Testis (tissue), 2 donors: ENCODE measurements at regions not wholly inside any gene's neighbourhood (a gene's known extent, or its start where the extent isn't known, plus 50 kb on each side); places are given as distances from the start of the nearest gene placed in this dataset.

Experiments
- DNase-seq: peaks from one replicate; pipeline ENCODE4 v3.0.0-alpha.2; 2019
- H3K27ac ChIP-seq, 2 donors: fragments of 200-600 bp; sonication (generic); one replicate each; pipeline ENCODE4 v1.5.1; 2019
- H3K27me3 ChIP-seq: fragments of 200-600 bp; sonication (generic); one replicate; pipeline ENCODE4 v1.5.1; 2019
- H3K36me3 ChIP-seq: fragments of 200-600 bp; sonication (generic); one replicate; pipeline ENCODE4 v1.5.1; 2017; ENCODE audit warnings: low read depth; ENCODE audit errors: missing control alignments
- H3K4me1 ChIP-seq: fragments of 200-600 bp; sonication (generic); one replicate; pipeline ENCODE4 v1.5.1; 2019
- H3K4me3 ChIP-seq, 2 donors: fragments of 200-600 bp; sonication (generic); one replicate each; pipeline ENCODE4 v1.5.1; 2017 to 2019
- H3K9me3 ChIP-seq: fragments of 200-600 bp; sonication (generic); one replicate; pipeline ENCODE4 v1.5.1; 2017
- POLR2A ChIP-seq: fragments of 450-650 bp; IDR thresholded peaks from one replicate; pipeline ENCODE4 v1.6.1; 2017; ENCODE audit warnings: antibody characterized with exemption, mild to moderate bottlenecking, moderate library complexity
- WGBS, 2 donors: methylation state at CpG; one replicate each; pipeline ENCODE4 v1.1.5; 2018; 5-methylcytosine and 5-hydroxymethylcytosine counted together
- intact Hi-C: fragments of 100-400 bp; cut with DNase I; formaldehyde crosslinking; loops from one replicate; pipeline ENCODE4 v1.15.1; 2023; ENCODE audit warnings: low total_unique reads
- TF ChIP-seq, protein P1 (sequence below), 3 experiments: fragments of 450-650 bp in 2 of 3; fragments of 200-600 bp in 1 of 3; sonication (generic) in 1 of 3; IDR thresholded peaks; one replicate each; pipeline ENCODE4 v1.5.1; 2016 to 2019; ENCODE audit warnings: antibody characterized with exemption in 3 of 3, mild to moderate bottlenecking in 2 of 3, moderate library complexity in 1 of 3

DNA sequence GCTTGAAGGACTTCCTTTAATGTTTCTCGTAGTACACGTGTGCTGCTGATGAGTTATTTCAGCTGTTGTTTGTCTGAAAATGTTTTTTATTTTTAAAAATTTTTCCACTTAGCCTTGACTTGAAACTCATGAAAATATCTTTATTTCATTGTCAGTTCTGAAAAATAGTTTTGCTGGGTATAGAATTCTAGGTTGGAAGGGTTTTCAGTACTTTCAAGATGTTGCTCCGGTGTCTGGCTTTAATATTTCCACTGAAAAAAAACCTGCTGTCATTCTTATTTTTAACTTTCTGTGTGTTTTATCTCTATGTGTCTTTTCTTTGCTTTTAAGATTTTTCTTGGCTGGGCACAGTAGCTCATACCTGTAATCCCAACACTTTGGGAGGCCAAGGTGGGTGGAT lies 103.8 kb downstream of the UNCX start:
- 81 to 85% methylated on average over 3 of the region's 3 CpGs for WGBS, 2 donors

DNA sequence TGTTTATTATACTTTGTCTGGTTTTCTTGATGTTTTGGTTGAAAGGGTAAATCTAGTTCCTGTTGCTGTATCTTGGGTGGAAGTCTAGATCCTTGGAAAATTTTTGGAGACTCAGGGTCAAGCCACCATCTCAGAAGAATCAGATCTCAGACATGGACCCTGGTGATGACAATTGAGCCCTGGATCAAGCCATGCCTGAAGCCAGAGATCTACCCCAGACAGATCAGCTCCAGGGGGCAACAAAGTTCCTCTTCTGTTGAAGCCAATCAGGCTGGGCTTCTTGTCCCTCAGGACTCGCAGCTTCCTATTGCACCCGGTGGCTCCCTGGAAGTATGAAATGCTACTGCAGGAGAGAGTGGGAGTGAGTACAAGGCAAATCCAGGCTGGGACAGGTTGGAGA lies 106.9 kb downstream of the UNCX start:
- Histone ChIP-seq H3K36me3 (no peaks in the 10 kb centered on the region), H3K9me3 (no peaks in the 10 kb centered on the region), H3K27me3 (no peaks in the 10 kb centered on the region), H3K4me1 (no peaks in the 10 kb centered on the region), H3K27ac (no peak overlapping the region), H3K4me3 (no peak overlapping the region)
- intact Hi-C loops = no loop called here
- no peak for DNase-seq
- WGBS, 2 donors = 71 to 86% methylated on average over 2 of the region's 2 CpGs
- TF ChIP-seq POLR2A = no peak
- TF ChIP-seq, protein P1, sequence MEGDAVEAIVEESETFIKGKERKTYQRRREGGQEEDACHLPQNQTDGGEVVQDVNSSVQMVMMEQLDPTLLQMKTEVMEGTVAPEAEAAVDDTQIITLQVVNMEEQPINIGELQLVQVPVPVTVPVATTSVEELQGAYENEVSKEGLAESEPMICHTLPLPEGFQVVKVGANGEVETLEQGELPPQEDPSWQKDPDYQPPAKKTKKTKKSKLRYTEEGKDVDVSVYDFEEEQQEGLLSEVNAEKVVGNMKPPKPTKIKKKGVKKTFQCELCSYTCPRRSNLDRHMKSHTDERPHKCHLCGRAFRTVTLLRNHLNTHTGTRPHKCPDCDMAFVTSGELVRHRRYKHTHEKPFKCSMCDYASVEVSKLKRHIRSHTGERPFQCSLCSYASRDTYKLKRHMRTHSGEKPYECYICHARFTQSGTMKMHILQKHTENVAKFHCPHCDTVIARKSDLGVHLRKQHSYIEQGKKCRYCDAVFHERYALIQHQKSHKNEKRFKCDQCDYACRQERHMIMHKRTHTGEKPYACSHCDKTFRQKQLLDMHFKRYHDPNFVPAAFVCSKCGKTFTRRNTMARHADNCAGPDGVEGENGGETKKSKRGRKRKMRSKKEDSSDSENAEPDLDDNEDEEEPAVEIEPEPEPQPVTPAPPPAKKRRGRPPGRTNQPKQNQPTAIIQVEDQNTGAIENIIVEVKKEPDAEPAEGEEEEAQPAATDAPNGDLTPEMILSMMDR (IDR thresholded peaks at IDR 0.05) = no peak

More for the DNA sequence above, 103.8 kb downstream of the UNCX start:
- Histone ChIP-seq H3K27me3 (no peaks in the 10 kb centered on the region), H3K9me3 (no peaks in the 10 kb centered on the region), H3K36me3 (no peaks in the 10 kb centered on the region), H3K4me1 (no peaks in the 10 kb centered on the region), H3K27ac (no peak overlapping the region), H3K4me3 (no peak overlapping the region)
- intact Hi-C loops = no loop called here
- TF ChIP-seq, protein P1 (IDR thresholded peaks at IDR 0.05) = no peak
- TF ChIP-seq POLR2A = no peak
- DNase-seq = no peak

DNA sequence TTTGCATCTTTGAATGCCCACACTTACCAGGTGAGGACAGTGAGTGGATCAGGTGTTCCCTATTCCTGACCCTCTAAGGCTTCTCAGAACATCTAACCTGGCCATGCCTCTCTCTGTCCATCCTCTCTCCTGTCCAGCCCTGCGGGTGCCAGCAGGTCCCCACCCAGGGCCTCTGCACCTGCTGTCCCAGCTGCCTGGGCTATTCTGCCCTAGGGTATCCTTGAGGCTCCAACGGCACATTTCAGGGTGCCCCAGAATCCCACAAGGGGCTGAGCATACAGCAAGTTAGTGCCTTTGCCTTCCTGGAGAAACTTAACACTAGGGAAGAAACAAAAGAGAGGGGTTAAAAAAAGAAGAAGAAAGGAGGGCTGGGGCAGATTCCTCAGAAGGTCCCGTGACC lies 107.4 kb downstream of the UNCX start:
- intact Hi-C loops = no loop called here
- Histone ChIP-seq H3K9me3 (no peaks in the 10 kb centered on the region), H3K4me3 (no peak overlapping the region), H3K27me3 (no peaks in the 10 kb centered on the region), H3K36me3 (no peaks in the 10 kb centered on the region), H3K27ac (no peak overlapping the region), H3K4me1 (no peaks in the 10 kb centered on the region)
- WGBS, 2 donors = 56 to 69% methylated on average over 3 of the region's 3 CpGs
- no peak for TF ChIP-seq POLR2A
- TF ChIP-seq, protein P1 (IDR thresholded peaks at IDR 0.05) = no peak
- DNase-seq = no peak

DNA sequence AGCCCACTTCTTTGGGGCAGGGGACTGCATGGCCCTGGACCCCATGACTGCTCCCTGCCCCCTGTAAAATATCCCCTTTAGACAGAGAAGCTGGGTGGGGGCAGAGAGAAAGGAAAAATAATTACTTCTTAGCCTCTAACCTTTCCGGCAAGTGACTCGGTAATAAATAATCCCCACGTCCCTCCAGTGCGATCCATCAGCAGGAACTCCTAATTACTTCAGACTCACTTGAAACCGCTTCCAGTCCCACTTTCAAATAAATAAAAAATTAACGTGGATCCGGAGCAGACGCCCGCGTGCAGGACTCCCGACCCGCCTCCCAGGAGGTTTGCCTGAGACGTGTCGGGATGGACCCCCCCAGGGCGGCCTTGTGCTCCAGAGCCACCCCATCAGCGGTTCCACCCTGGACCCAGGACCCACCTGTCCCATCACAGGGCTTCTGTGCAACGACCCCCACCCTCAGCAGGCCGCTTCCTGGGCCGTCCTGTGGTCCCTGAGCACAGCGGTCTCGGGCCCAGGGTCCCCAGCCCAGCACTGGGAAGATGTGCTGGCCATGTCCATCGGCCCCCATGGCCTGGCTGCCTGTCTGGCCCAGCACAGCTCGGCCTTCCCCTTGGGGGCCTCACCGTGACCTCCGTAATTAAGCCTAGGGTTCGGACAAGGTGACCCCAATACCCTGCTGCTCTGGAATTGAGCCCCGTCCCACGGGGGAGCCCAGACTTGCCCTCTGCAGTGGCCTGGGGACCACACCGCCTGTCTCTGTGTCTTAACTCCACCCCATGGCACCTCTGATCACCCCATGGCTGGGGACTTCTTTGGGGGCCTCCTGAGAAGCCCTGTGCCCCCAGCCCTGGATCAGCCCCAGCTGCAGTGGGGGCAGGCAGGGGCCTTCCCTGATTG lies 108.0 kb downstream of the UNCX start:
- Histone ChIP-seq H3K27ac (no peak overlapping the region), H3K4me1 (no peaks in the 10 kb centered on the region), H3K27me3 (no peaks in the 10 kb centered on the region), H3K4me3 (no peak overlapping the region), H3K9me3 (no peaks in the 10 kb centered on the region), H3K36me3 (no peaks in the 10 kb centered on the region)
- no peak for DNase-seq
- TF ChIP-seq, protein P1 (IDR thresholded peaks at IDR 0.05) = no peak
- no peak for TF ChIP-seq POLR2A
- 57 to 59% methylated on average over 26 to 29 of the region's 29 CpGs for WGBS, 2 donors
- intact Hi-C loops = no loop called here
